Mucosa of rectum (tissue), 2 donors: ENCODE measurements at regions not wholly inside any gene's neighbourhood (a gene's known extent, or its start where the extent isn't known, plus 50 kb on each side); places are given as distances from the start of the nearest gene placed in this dataset.

ENCODE experiments used
- H3K27ac ChIP-seq, 2 donors: one replicate each; pipeline ENCODE4 v1.7.0; 2013; ENCODE audit warnings: inconsistent platforms in 2 of 2, low read depth in 2 of 2, low read length in 2 of 2
- H3K27me3 ChIP-seq, 2 donors: one replicate each; pipeline ENCODE4 v1.7.0; 2013; ENCODE audit warnings: low read length in 2 of 2; ENCODE audit not compliant: control insufficient read depth in 2 of 2, insufficient read depth in 2 of 2
- H3K36me3 ChIP-seq, 2 donors: one replicate each; pipeline ENCODE4 v1.7.0; 2013; ENCODE audit warnings: low read length in 2 of 2; ENCODE audit not compliant: control insufficient read depth in 2 of 2, insufficient read depth in 2 of 2
- H3K4me1 ChIP-seq, 2 donors: one replicate each; pipeline ENCODE4 v1.7.0; 2013; ENCODE audit warnings: low read length in 2 of 2, mild to moderate bottlenecking in 1 of 2; ENCODE audit not compliant: control insufficient read depth in 2 of 2, insufficient read depth in 2 of 2
- H3K4me3 ChIP-seq, 2 donors: one replicate each; pipeline ENCODE4 v1.7.0; 2013; ENCODE audit warnings: low read length in 2 of 2
- H3K9ac ChIP-seq, 2 donors: one replicate each; pipeline ENCODE4 v1.7.0; 2013; ENCODE audit warnings: low read length in 2 of 2, low read depth in 1 of 2, mild to moderate bottlenecking in 1 of 2
- H3K9me3 ChIP-seq, 2 donors: one replicate each; pipeline ENCODE4 v1.7.0; 2013; ENCODE audit warnings: low read length in 2 of 2; ENCODE audit not compliant: control insufficient read depth in 2 of 2
- donor health status: healthy.
- donor health status: Normal muscosa, but diverticular disease.

GRCh38 chr3:99212969-99213368 lies 311.5 kb upstream of the DCBLD2 start:
- H3K36me3 ChIP-seq = no peaks in the 10 kb centered on the region
- no peak overlapping the region for H3K27ac ChIP-seq
- H3K9me3 ChIP-seq = no peaks in the 10 kb centered on the region
- no peaks in the 10 kb centered on the region for H3K4me1 ChIP-seq
- H3K9ac ChIP-seq = no peak overlapping the region
- H3K27me3 ChIP-seq = no peaks in the 10 kb centered on the region
- H3K4me3 ChIP-seq = no peak overlapping the region

- Histone ChIP-seq H3K9ac (no peak overlapping the region), H3K27ac (no peak overlapping the region), H3K9me3 (no peaks in the 10 kb centered on the region), H3K4me1 (no peaks in the 10 kb centered on the region), H3K4me3 (no peak overlapping the region), H3K27me3 (no peaks in the 10 kb centered on the region), H3K36me3 (no peaks in the 10 kb centered on the region)
Observed at GRCh38 chr3:99211309-99211708, 309.8 kb upstream of the DCBLD2 start.

- H3K36me3 ChIP-seq = no peaks in the 10 kb centered on the region
- no peaks in the 10 kb centered on the region for H3K9me3 ChIP-seq
- H3K4me3 ChIP-seq = no peak overlapping the region
- no peak overlapping the region for H3K9ac ChIP-seq
- H3K27ac ChIP-seq = no peak overlapping the region
- no peaks in the 10 kb centered on the region for H3K27me3 ChIP-seq
- H3K4me1 ChIP-seq = no peaks in the 10 kb centered on the region
Observed at GRCh38 chr3:99199021-99199420, 297.5 kb upstream of the DCBLD2 start.

- Histone ChIP-seq H3K27ac (no peak overlapping the region), H3K9ac (no peak overlapping the region), H3K9me3 (no peaks in the 10 kb centered on the region), H3K4me1 (no peaks in the 10 kb centered on the region), H3K4me3 (no peak overlapping the region), H3K36me3 (no peaks in the 10 kb centered on the region), H3K27me3 (no peaks in the 10 kb centered on the region)
Observed at GRCh38 chr3:99191186-99191585, 289.7 kb upstream of the DCBLD2 start.

GRCh38 chr3:99188936-99189335 lies 287.4 kb upstream of the DCBLD2 start:
- H3K27ac ChIP-seq = no peak overlapping the region
- no peak overlapping the region for H3K9ac ChIP-seq

GRCh38 chr3:99186016-99186415 lies 284.5 kb upstream of the DCBLD2 start:
- Histone ChIP-seq H3K4me1 (no peaks in the 10 kb centered on the region), H3K36me3 (no peaks in the 10 kb centered on the region), H3K4me3 (no peak overlapping the region), H3K27ac (no peak overlapping the region), H3K9me3 (no peaks in the 10 kb centered on the region), H3K27me3 (no peaks in the 10 kb centered on the region), H3K9ac (no peak overlapping the region)

More at GRCh38 chr3:99188936-99189335, 287.4 kb upstream of the DCBLD2 start:
- Histone ChIP-seq H3K9me3 (no peaks in the 10 kb centered on the region), H3K36me3 (no peaks in the 10 kb centered on the region), H3K4me1 (no peaks in the 10 kb centered on the region), H3K4me3 (no peak overlapping the region), H3K27me3 (no peaks in the 10 kb centered on the region)

GRCh38 chr3:99176169-99176964 lies 274.9 kb upstream of the DCBLD2 start:
- Histone ChIP-seq H3K27me3 (no peaks in the 10 kb centered on the region), H3K4me1 (no peaks in the 10 kb centered on the region), H3K36me3 (no peaks in the 10 kb centered on the region), H3K9me3 (no peaks in the 10 kb centered on the region), H3K4me3 (no peak overlapping the region), H3K9ac (no peak overlapping the region), H3K27ac (no peak overlapping the region)

- H3K4me3 ChIP-seq = no peak overlapping the region
Observed at GRCh38 chr3:99175276-99175812, 273.8 kb upstream of the DCBLD2 start.

GRCh38 chr3:99172736-99173657 lies 271.5 kb upstream of the DCBLD2 start:
- Histone ChIP-seq H3K36me3 (no peaks in the 10 kb centered on the region), H3K4me1 (no peaks in the 10 kb centered on the region), H3K9ac (no peak overlapping the region), H3K27ac (no peak overlapping the region), H3K9me3 (no peaks in the 10 kb centered on the region), H3K4me3 (no peak overlapping the region), H3K27me3 (no peaks in the 10 kb centered on the region)

More at GRCh38 chr3:99175276-99175812, 273.8 kb upstream of the DCBLD2 start:
- H3K4me1 ChIP-seq = no peaks in the 10 kb centered on the region
- no peak overlapping the region for H3K9ac ChIP-seq
- H3K27ac ChIP-seq = no peak overlapping the region
- H3K27me3 ChIP-seq = no peaks in the 10 kb centered on the region
- no peaks in the 10 kb centered on the region for H3K36me3 ChIP-seq
- no peaks in the 10 kb centered on the region for H3K9me3 ChIP-seq

GRCh38 chr3:99171800-99172199 lies 270.3 kb upstream of the DCBLD2 start:
- Histone ChIP-seq H3K36me3 (no peaks in the 10 kb centered on the region), H3K27me3 (no peaks in the 10 kb centered on the region), H3K4me3 (no peak overlapping the region), H3K27ac (no peak overlapping the region), H3K4me1 (no peaks in the 10 kb centered on the region), H3K9ac (no peak overlapping the region), H3K9me3 (no peaks in the 10 kb centered on the region)
